GM23338 (cell line): ENCODE measurements at regions not wholly inside any gene's neighbourhood (a gene's known extent, or its start where the extent isn't known, plus 50 kb on each side); places are given as distances from the start of the nearest gene placed in this dataset.
A peak's percentile ranks its signal among the peaks of the same experiment; 100 is the strongest.

Experiments
- ATAC-seq: fragments of 200-7000 bp; cut with Tn5 transposase; 3 replicates; pipeline ENCODE4 v1.9.1; 2020
- DNase-seq: peaks from one replicate; pipeline ENCODE4 v3.0.0-alpha.2; 2015; ENCODE audit warnings: low spot score
- H2AFZ ChIP-seq: fragments of 200-600 bp; sonication (generic); 2 replicates; pipeline ENCODE4 v1.8.0; 2016; ENCODE audit warnings: antibody characterized with exemption, mild to moderate bottlenecking, moderate library complexity
- H3F3A ChIP-seq: fragments of 200-600 bp; sonication (generic); replicated peaks from 2 replicates; pipeline ENCODE4 v1.8.0; 2017; ENCODE audit warnings: antibody characterized with exemption, mixed run types, low read depth
- H3K27ac ChIP-seq: fragments of 200-600 bp; sonication (generic); 2 replicates; pipeline ENCODE4 v1.6.1; 2016; ENCODE audit warnings: low read depth
- H3K27me3 ChIP-seq: fragments of 200-600 bp; sonication (generic); 2 replicates; pipeline ENCODE4 v1.8.0; 2016; ENCODE audit warnings: mild to moderate bottlenecking, mixed run types, moderate library complexity; ENCODE audit not compliant: insufficient read depth
- H3K36me3 ChIP-seq: fragments of 200-600 bp; sonication (generic); 2 replicates; pipeline ENCODE4 v1.8.0; 2016; ENCODE audit warnings: mild to moderate bottlenecking; ENCODE audit not compliant: insufficient read depth
- H3K4me1 ChIP-seq: fragments of 200-600 bp; sonication (generic); 2 replicates; pipeline ENCODE4 v1.8.0; 2016; ENCODE audit warnings: mild to moderate bottlenecking, moderate library complexity; ENCODE audit not compliant: insufficient read depth
- H3K4me2 ChIP-seq: fragments of 200-600 bp; sonication (generic); 2 replicates; pipeline ENCODE4 v1.7.1; 2017; ENCODE audit warnings: mixed run types
- H3K4me3 ChIP-seq: fragments of 200-600 bp; sonication (generic); 2 replicates; pipeline ENCODE4 v1.6.1; 2016; ENCODE audit warnings: mixed run types
- H3K79me2 ChIP-seq: fragments of 200-600 bp; sonication (generic); replicated peaks from 2 replicates; pipeline ENCODE4 v1.8.0; 2017; ENCODE audit warnings: mild to moderate bottlenecking; ENCODE audit not compliant: insufficient read depth
- H3K9me2 ChIP-seq: fragments of 200-600 bp; sonication (generic); 2 replicates; pipeline ENCODE4 v1.8.0; 2017; ENCODE audit not compliant: insufficient read depth
- H4K20me1 ChIP-seq: fragments of 200-600 bp; sonication (generic); replicated peaks from 2 replicates; pipeline ENCODE4 v1.8.0; 2017; ENCODE audit warnings: mild to moderate bottlenecking; ENCODE audit not compliant: insufficient read depth
- H3K27ac Mint-ChIP-seq: 2 replicates; pipeline ENCODE4 v1.8.0; 2020; ENCODE audit warnings: inconsistent platforms, mild to moderate bottlenecking, moderate library complexity, mixed read lengths
- H3K27me3 Mint-ChIP-seq: 3 replicates; pipeline ENCODE4 v1.8.0; 2022; ENCODE audit warnings: low read depth, mild to moderate bottlenecking, moderate library complexity, mixed read lengths, inconsistent platforms; ENCODE audit not compliant: insufficient read depth, poor library complexity
- H3K36me3 Mint-ChIP-seq: 3 replicates; pipeline ENCODE4 v1.8.0; 2021; ENCODE audit warnings: low read depth, mild to moderate bottlenecking, inconsistent platforms, moderate library complexity, mixed read lengths
- H3K4me1 Mint-ChIP-seq: 3 replicates; pipeline ENCODE4 v1.8.0; 2020; ENCODE audit warnings: mild to moderate bottlenecking, inconsistent platforms, mixed read lengths
- H3K4me3 Mint-ChIP-seq: 3 replicates; pipeline ENCODE4 v1.8.0; 2021; ENCODE audit warnings: moderate library complexity, mild to moderate bottlenecking, inconsistent platforms, mixed read lengths
- H3K9me3 Mint-ChIP-seq: 3 replicates; pipeline ENCODE4 v1.8.0; 2020; ENCODE audit warnings: moderate library complexity, mild to moderate bottlenecking, inconsistent platforms, mixed read lengths
- CREB1 ChIP-seq: fragments of 250-450 bp; sonication (Bioruptor Pico); IDR thresholded peaks from 2 replicates; pipeline ENCODE4 v1.5.0; 2020; ENCODE audit warnings: low read depth, mild to moderate bottlenecking, moderate library complexity
- ETS1 ChIP-seq: IDR thresholded peaks from 2 replicates; pipeline ENCODE4 v1.6.1; 2016; ENCODE audit warnings: antibody characterized with exemption
- NANOG ChIP-seq: IDR thresholded peaks from 2 replicates; pipeline ENCODE4 v1.6.1; 2016; ENCODE audit warnings: antibody characterized with exemption, borderline replicate concordance
- POLR2AphosphoS5 ChIP-seq: IDR thresholded peaks from 2 replicates; pipeline ENCODE4 v1.6.1; 2016; ENCODE audit warnings: antibody characterized with exemption, low read depth
- REST ChIP-seq: IDR thresholded peaks from one replicate; pipeline ENCODE4 v1.6.1; 2018; ENCODE audit warnings: antibody characterized with exemption; ENCODE audit not compliant: unreplicated experiment
- ZNF114 ChIP-seq: fragments of 250-450 bp; sonication (Bioruptor Pico); IDR thresholded peaks from 2 replicates; pipeline ENCODE4 v1.5.0; 2020; ENCODE audit warnings: mild to moderate bottlenecking, moderate library complexity
- ZNF331 ChIP-seq: fragments of 250-450 bp; sonication (Bioruptor Pico); IDR thresholded peaks from 2 replicates; pipeline ENCODE4 v1.5.0; 2020; ENCODE audit warnings: low read depth, mild to moderate bottlenecking, moderate library complexity

GRCh38 chr2:185006481-185006880 lies 408.2 kb downstream of the ZNF804A start:
- Mint-ChIP-seq H3K9me3 (peaks cover 27% of the 10 kb centered on the region), H3K27ac (peak overlapping the region; percentile 96), H3K36me3 (peaks cover 47% of the 10 kb centered on the region), H3K27me3 (peaks cover 2% of the 10 kb centered on the region), H3K4me3 (no peak overlapping the region; the same call in 2 of the 3 replicates), H3K4me1 (peaks cover 33% of the 10 kb centered on the region)
- TF ChIP-seq ZNF331 (no peak), NANOG (peak; percentile 47; the same call in 1 of the 2 replicates), ZNF114 (CRISPR knock-in tag) (no peak), ETS1 (peak; percentile 54; the same call in 1 of the 2 replicates), CREB1 (CRISPR knock-in tag) (no peak)
- H3K79me2 ChIP-seq = no peaks in the 10 kb centered on the region
- peak; percentile 77 for DNase-seq
- no peaks in the 10 kb centered on the region for H3K27me3 ChIP-seq
- no peaks in the 10 kb centered on the region for H3F3A ChIP-seq
- no peak overlapping the region for H3K4me3 ChIP-seq
- H2AFZ ChIP-seq = no peak overlapping the region
- 0 out of 2 replicates have a peak, but pooled peaks cover 3% of the 10 kb centered on the region for H3K9me2 ChIP-seq
- no peak overlapping the region for H3K4me2 ChIP-seq
- H3K27ac ChIP-seq = peak overlapping the region; percentile 48; the same call in 1 of the 2 replicates
- H4K20me1 ChIP-seq = no peaks in the 10 kb centered on the region
- peak; percentile 76 for ATAC-seq
- H3K36me3 ChIP-seq = 0 out of 2 replicates have a peak, but pooled peaks cover 2% of the 10 kb centered on the region
- H3K4me1 ChIP-seq = peaks cover 15% of the 10 kb centered on the region; the same call in 1 of the 2 replicates

- H3K27ac ChIP-seq = no peak overlapping the region
- H3K4me2 ChIP-seq = no peak overlapping the region
- no peak overlapping the region for H3K4me3 Mint-ChIP-seq
- H3K4me3 ChIP-seq = no peak overlapping the region
- DNase-seq (peak; percentile 43), ATAC-seq (no peak)
- no peaks in the 10 kb centered on the region for H3F3A ChIP-seq
- H3K36me3 Mint-ChIP-seq = peaks cover 68% of the 10 kb centered on the region
- H3K27me3 Mint-ChIP-seq = no peaks in the 10 kb centered on the region
- no peaks in the 10 kb centered on the region for H3K27me3 ChIP-seq
- 0 out of 2 replicates have a peak, but pooled peaks cover 6% of the 10 kb centered on the region for H3K36me3 ChIP-seq
- H3K4me1 Mint-ChIP-seq = peaks cover 6% of the 10 kb centered on the region
- no peaks in the 10 kb centered on the region for H3K4me1 ChIP-seq
- TF ChIP-seq POLR2AphosphoS5 (no peak), REST (no peak), NANOG (no peak), ETS1 (no peak)
- no peaks in the 10 kb centered on the region for H4K20me1 ChIP-seq
- H3K79me2 ChIP-seq = no peaks in the 10 kb centered on the region
- H3K27ac Mint-ChIP-seq = no peak overlapping the region
- H3K9me2 ChIP-seq = no peaks in the 10 kb centered on the region
- H3K9me3 Mint-ChIP-seq = peaks cover 55% of the 10 kb centered on the region
- H2AFZ ChIP-seq = no peak overlapping the region
Observed at GRCh38 chr2:185012643-185013042, 414.3 kb downstream of the ZNF804A start.
